GM10266 (cell line): ENCODE measurements at regions not wholly inside any gene's neighbourhood (a gene's known extent, or its start where the extent isn't known, plus 50 kb on each side); places are given as distances from the start of the nearest gene placed in this dataset.

Experiments used
- DNase-seq: peaks from one replicate; pipeline ENCODE4 v3.0.0; 2012; ENCODE audit errors: extremely low spot score
- TF ChIP-seq, protein P1 (sequence below): IDR thresholded peaks from 2 replicates; pipeline ENCODE4 v1.5.1; 2012; ENCODE audit warnings: mild to moderate bottlenecking, low read depth; ENCODE audit not compliant: control insufficient read depth, insufficient read depth; ENCODE audit errors: missing control alignments

DNA sequence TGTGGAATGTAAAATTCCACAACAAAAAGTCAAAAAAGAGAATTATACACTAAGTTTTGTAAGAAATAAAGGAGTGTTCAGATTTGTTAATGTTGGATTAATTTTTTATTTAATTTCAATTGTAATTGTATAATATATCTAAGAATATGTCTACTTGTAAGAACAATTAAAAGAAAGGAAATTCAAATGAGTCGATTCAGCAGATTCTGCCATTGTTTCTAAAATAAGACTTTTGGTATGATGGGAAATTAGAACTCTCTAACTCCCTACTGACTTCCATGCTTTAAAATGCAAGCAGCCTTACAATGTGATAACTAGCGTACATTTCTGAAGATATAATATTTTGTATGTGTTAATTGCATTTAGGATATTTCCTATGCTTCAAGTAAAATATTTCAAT is 395.9 kb upstream of the ZNF717 start:
- TF ChIP-seq, protein P1, sequence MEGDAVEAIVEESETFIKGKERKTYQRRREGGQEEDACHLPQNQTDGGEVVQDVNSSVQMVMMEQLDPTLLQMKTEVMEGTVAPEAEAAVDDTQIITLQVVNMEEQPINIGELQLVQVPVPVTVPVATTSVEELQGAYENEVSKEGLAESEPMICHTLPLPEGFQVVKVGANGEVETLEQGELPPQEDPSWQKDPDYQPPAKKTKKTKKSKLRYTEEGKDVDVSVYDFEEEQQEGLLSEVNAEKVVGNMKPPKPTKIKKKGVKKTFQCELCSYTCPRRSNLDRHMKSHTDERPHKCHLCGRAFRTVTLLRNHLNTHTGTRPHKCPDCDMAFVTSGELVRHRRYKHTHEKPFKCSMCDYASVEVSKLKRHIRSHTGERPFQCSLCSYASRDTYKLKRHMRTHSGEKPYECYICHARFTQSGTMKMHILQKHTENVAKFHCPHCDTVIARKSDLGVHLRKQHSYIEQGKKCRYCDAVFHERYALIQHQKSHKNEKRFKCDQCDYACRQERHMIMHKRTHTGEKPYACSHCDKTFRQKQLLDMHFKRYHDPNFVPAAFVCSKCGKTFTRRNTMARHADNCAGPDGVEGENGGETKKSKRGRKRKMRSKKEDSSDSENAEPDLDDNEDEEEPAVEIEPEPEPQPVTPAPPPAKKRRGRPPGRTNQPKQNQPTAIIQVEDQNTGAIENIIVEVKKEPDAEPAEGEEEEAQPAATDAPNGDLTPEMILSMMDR, result no peak

DNA sequence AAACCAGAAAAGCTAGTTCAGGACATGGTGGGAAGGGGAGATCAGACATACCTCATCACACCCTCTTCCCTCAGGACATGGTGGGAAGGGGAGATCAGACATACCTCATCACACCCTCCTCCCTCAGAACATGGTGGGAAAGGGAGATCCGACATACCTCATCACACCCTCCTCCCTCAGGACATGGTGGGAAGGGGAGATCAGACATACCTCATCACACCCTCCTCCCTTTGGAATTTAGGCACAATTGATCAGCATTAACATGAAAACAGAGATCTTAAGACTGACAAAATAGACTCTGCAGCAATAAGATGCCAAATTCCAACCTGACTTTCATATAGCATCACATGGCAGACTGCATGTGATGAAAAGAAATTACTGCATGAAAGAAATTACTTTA is 412.7 kb upstream of the ZNF717 start:
- no peak for DNase-seq
- TF ChIP-seq, protein P1, result no peak

More for the DNA sequence above, 395.9 kb upstream of the ZNF717 start:
- DNase-seq, result no peak

DNA sequence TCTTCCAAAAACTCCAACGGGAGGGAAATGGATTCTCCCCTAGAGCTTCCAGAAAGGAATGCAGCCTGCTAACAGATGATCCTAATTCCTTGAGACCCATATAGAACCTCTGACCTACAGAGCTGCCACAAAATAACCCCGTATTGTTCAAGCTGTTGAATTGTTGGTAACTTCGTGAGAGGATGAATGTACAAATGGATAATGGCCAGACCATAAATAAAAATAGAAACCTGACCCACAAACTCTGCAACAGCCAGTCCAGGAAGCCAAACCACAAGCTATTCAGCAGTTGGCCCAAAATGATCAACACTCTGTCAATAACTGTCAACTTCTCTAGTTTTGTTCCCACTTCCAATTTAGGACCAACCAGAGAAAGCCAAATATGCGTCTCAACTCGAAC is 414.0 kb upstream of the ZNF717 start:
- TF ChIP-seq, protein P1, result no peak
- no peak for DNase-seq

DNA sequence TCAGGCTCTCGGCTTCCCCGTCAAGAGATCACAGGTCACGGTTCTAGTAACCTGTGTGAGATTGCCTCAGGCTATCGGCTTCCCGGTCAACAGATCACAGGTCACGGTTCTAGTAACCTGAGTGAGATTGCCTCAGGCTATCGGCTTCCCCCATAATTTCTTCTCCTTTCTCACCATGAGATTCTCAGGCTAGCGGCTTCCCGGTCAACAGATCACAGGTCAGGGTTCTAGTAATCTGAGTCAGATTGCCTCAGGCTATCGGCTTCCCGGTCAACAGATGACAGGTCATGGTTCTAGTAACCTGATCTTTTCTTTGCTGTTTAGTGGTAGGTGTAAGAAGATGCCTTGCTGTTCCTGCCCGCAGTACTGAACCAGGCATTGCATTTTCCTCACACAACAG is 418.2 kb upstream of the ZNF717 start:
- no peak for DNase-seq
- TF ChIP-seq, protein P1, result no peak

DNA sequence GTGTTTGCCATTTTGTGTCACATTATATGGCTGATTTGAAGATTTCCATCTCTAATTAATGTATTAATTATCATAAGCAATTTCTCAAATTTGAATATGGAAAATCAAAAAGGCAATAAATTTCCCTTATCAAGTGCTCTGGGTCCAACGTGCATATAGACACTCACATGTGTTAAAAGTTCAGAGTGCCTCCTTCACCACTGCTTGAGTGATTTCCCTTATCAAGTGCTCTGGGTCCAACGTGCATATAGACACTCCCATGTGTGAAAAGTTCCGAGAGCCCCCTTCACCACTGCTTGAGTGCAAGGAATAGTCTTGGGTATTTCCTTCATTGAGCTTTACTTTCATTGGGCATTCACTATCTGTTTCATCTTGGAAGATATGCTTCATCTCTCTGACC is 421.0 kb upstream of the ZNF717 start:
- DNase-seq, result no peak
- TF ChIP-seq, protein P1, result no peak

DNA sequence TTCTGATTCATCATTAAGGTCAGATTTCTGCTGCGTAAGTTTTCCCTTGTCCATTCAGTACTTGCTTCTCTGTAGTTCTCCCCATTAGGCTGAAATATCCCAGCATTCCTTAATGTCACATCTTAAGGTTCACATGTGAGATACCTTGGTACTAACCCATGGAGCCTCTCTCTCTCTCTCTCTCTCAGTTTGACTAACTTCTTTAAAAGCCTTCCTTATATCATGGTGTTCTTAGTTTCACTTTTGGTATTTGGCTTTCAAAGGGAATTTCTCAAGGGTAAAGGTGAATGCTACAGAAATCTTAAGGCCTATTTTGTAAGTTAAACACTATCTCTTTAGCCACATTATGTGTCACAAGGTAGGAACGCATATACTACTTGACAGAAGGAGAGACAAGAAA is 427.3 kb upstream of the ZNF717 start:
- TF ChIP-seq, protein P1, result no peak
- DNase-seq, result no peak

DNA sequence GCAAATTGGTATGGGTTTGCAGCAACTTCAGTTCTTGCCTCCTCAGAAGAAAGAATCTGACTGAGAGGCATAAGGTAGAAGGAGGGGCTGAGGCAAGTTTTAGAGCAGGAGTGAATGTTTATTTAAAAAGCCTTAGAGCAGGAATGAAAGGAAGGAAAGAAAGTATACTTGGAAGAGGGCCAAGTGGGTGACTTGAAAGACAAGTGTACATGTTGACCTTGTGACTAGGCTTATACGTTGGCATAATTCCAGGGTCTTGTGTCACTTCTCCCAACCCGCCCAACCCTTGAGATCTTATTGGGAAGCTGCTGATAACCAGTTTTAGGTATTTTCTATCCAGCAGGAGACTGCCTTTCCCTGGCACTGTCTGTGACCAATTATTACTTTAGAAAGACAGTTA is 436.9 kb upstream of the ZNF717 start:
- no peak for DNase-seq
- TF ChIP-seq, protein P1, result no peak
